ENCODE measurements at regions not wholly inside any gene's neighbourhood (a gene's known extent, or its start where the extent isn't known, plus 50 kb on each side); places are given as distances from the start of the nearest gene placed in this dataset.

DNA sequence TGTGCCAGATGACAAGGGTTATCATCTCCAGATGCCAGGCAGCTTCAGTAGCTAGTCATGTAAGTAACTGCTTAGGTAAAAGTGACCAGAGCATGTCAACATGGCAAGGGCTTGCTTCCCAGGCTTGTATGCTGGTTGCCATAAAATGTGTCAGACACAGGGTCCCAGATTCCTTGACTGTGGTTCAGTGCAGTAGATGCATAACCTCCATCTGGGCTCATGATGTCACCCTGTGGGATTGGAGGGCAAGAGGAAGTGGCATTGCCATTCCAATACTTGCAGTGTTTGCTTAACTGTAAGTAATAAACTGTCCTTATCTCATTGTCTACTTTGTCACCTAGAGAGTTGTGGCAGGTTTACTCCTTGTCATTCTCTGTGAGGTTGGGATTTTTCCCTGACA, 226.8 kb downstream of the PCDH17 start:
- Histone ChIP-seq H3K4me1 (ENCODE audit: insufficient read depth, low read length, poor library complexity, severe bottlenecking) (no peaks in the 10 kb centered on the region), H3K27me3 (replicated peaks; ENCODE audit: insufficient read depth, low read depth, low read length, poor library complexity) (no peaks in the 10 kb centered on the region), H3K36me3 (ENCODE audit: insufficient read depth, low read length, poor library complexity, severe bottlenecking) (no peaks in the 10 kb centered on the region), H3K9me3 (ENCODE audit: low read depth, low read length, poor library complexity, severe bottlenecking) (no peaks in the 10 kb centered on the region), H3K4me3 (ENCODE audit: low read depth, low read length, poor library complexity, severe bottlenecking) (no peak overlapping the region), H3K27ac (ENCODE audit: low read depth, low read length, poor library complexity, severe bottlenecking) (no peak overlapping the region)
- no peak for DNase-seq (ENCODE audit: low spot score)
- intact Hi-C loops (cut with micrococcal nuclease; ENCODE audit: unreplicated experiment), result loop anchor here (5.0 kb wide), 1 partner anchor 231 kb away; no protein-coding TSS in a partner anchor
- POLR2A ChIA-PET (ENCODE audit: low non-redundant PET), result no interaction called here
- CTCF ChIA-PET, result interaction anchor here (1.0 kb wide), 1 partner anchor 231 kb away, joined by 3 read pairs; no protein-coding TSS in a partner anchor
- TF ChIP-seq, protein P1, sequence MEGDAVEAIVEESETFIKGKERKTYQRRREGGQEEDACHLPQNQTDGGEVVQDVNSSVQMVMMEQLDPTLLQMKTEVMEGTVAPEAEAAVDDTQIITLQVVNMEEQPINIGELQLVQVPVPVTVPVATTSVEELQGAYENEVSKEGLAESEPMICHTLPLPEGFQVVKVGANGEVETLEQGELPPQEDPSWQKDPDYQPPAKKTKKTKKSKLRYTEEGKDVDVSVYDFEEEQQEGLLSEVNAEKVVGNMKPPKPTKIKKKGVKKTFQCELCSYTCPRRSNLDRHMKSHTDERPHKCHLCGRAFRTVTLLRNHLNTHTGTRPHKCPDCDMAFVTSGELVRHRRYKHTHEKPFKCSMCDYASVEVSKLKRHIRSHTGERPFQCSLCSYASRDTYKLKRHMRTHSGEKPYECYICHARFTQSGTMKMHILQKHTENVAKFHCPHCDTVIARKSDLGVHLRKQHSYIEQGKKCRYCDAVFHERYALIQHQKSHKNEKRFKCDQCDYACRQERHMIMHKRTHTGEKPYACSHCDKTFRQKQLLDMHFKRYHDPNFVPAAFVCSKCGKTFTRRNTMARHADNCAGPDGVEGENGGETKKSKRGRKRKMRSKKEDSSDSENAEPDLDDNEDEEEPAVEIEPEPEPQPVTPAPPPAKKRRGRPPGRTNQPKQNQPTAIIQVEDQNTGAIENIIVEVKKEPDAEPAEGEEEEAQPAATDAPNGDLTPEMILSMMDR (conservative IDR thresholded peaks at IDR 0.05; ENCODE audit: low read depth, low read length), result no peak
- TF ChIP-seq EZH2 (IDR thresholded peaks at IDR 0.05; ENCODE audit: borderline replicate concordance, low read depth, low read length, poor library complexity, severe bottlenecking), result no peak
- no TSS peak for BruUV-seq (replicated peaks)

- intact Hi-C loops (cut with micrococcal nuclease; ENCODE audit: unreplicated experiment), result no loop called here
- no peak overlapping the region for H3K4me3 ChIP-seq (ENCODE audit: low read depth, low read length, poor library complexity, severe bottlenecking)
- no peak overlapping the region for H3K27ac ChIP-seq (ENCODE audit: low read depth, low read length, poor library complexity, severe bottlenecking)
- H3K27me3 ChIP-seq (replicated peaks; ENCODE audit: insufficient read depth, low read depth, low read length, poor library complexity), result no peaks in the 10 kb centered on the region
- H3K4me1 ChIP-seq (ENCODE audit: insufficient read depth, low read length, poor library complexity, severe bottlenecking), result no peaks in the 10 kb centered on the region
- DNase-seq (ENCODE audit: low spot score), result no peak
- ChIA-PET CTCF (no interaction called here), POLR2A (ENCODE audit: low non-redundant PET) (no interaction called here)
- H3K9me3 ChIP-seq (ENCODE audit: low read depth, low read length, poor library complexity, severe bottlenecking), result peaks cover 8% of the 10 kb centered on the region
- BruUV-seq (replicated peaks), result no TSS peak
- H3K36me3 ChIP-seq (ENCODE audit: insufficient read depth, low read length, poor library complexity, severe bottlenecking), result no peaks in the 10 kb centered on the region
- no peak for TF ChIP-seq EZH2 (IDR thresholded peaks at IDR 0.05; ENCODE audit: borderline replicate concordance, low read depth, low read length, poor library complexity, severe bottlenecking)
- TF ChIP-seq, protein P1 (conservative IDR thresholded peaks at IDR 0.05; ENCODE audit: low read depth, low read length), result no peak
Measured at GRCh38 chr13:57862879-57863278, 231.3 kb downstream of the PCDH17 start.

DNA sequence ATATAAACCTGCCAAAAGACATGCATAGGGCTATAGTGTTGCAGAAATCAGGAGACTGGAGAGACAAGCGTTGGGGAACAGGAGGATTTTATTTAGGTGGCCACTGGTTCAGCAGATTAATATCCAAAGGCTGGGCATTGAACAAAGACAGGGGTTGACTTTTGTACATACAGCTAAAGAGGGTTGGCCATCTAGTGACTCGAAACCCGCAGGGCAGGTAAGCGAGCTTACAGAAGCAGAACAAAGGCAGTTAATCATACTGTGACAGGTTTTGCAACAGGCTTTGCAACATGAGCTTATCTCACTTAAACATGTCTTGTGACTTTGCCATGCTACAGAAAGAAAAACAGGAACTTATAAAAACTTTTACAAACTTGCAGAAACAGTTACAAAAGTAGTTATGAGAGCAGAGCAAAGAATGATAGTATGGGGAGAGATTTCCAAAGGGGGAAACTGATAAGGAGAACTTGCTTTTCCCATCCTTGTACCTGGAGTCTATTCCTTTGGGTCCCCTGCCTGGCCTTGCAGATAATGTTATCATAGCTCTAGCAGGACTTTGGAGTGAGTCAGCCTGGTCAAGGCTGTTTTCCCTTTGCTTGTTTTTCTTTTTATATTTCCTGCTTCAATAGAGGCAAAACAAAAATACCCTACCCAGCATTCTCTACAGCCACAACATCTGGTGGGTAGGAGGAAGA, 234.2 kb downstream of the PCDH17 start:
- BruUV-seq (replicated peaks), result no TSS peak
- Histone ChIP-seq H3K9me3 (ENCODE audit: low read depth, low read length, poor library complexity, severe bottlenecking) (peaks cover 10% of the 10 kb centered on the region), H3K4me1 (ENCODE audit: insufficient read depth, low read length, poor library complexity, severe bottlenecking) (no peaks in the 10 kb centered on the region), H3K36me3 (ENCODE audit: insufficient read depth, low read length, poor library complexity, severe bottlenecking) (no peaks in the 10 kb centered on the region), H3K27me3 (replicated peaks; ENCODE audit: insufficient read depth, low read depth, low read length, poor library complexity) (no peaks in the 10 kb centered on the region), H3K27ac (ENCODE audit: low read depth, low read length, poor library complexity, severe bottlenecking) (no peak overlapping the region), H3K4me3 (ENCODE audit: low read depth, low read length, poor library complexity, severe bottlenecking) (no peak overlapping the region)
- no peak for DNase-seq (ENCODE audit: low spot score)
- intact Hi-C loops (cut with micrococcal nuclease; ENCODE audit: unreplicated experiment), result no loop called here
- TF ChIP-seq, protein P1 (conservative IDR thresholded peaks at IDR 0.05; ENCODE audit: low read depth, low read length), result no peak
- TF ChIP-seq EZH2 (IDR thresholded peaks at IDR 0.05; ENCODE audit: borderline replicate concordance, low read depth, low read length, poor library complexity, severe bottlenecking), result no peak
- ChIA-PET POLR2A (ENCODE audit: low non-redundant PET) (no interaction called here), CTCF (no interaction called here)

Measured in A673 (cell line).